HCT116 (cell line): ENCODE measurements at regions not wholly inside any gene's neighbourhood (a gene's known extent, or its start where the extent isn't known, plus 50 kb on each side); places are given as distances from the start of the nearest gene placed in this dataset.

Source experiments
- ATAC-seq: fragments of 200-7000 bp; cut with Tn5 transposase; 2 replicates; pipeline ENCODE4 v1.9.1; 2020; ENCODE audit warnings: mild to moderate bottlenecking, moderate library complexity
- BruUV-seq: library from RNA; stranded (reverse); fragments of 400-500 nt; replicated peaks from 2 replicates; lab custom pipeline; 2021; lab: Mats Ljungman, UMichigan
- CTCF ChIA-PET: fragments of 300-600 bp; sonication (Branson Sonifier 250); formaldehyde crosslinking; loops from one replicate; lab custom pipeline; 2021; ENCODE audit warnings: antibody characterized with exemption; lab: Charles Lee
- POLR2A ChIA-PET: fragments of 300-600, 350-600 bp; sonication (Branson Sonifier 250); formaldehyde crosslinking; loops from one replicate; lab custom pipeline; 2021; ENCODE audit warnings: antibody characterized with exemption; lab: Charles Lee
- RAD21 ChIA-PET, 2 experiments: fragments of 300-600 bp; sonication (Branson Sonifier 250); formaldehyde crosslinking; loops; one replicate each; lab custom pipeline; 2023; ENCODE audit warnings: low total read pairs in 2 of 2; ENCODE audit not compliant: uncharacterized antibody in 2 of 2, unreplicated experiment in 2 of 2, low non-redundant PET in 1 of 2; lab: Charles Lee
- DNase-seq: peaks from one replicate; pipeline ENCODE4 v3.0.0-alpha.2; 2010; ENCODE audit warnings: low read depth, low spot score
- H2AFZ ChIP-seq: fragments of 200-600 bp; shearing (Covaris generic), sonication (generic); 2 replicates; pipeline ENCODE4 v1.6.1; 2017; ENCODE audit warnings: low read depth, mixed run types, mixed read lengths, antibody characterized with exemption, low read length; ENCODE audit not compliant: poor library complexity, severe bottlenecking
- H3K27ac ChIP-seq: 2 replicates; pipeline ENCODE4 v1.5.1; 2012; ENCODE audit warnings: low read depth, low read length
- H3K27me3 ChIP-seq: fragments of 200-600 bp; sonication (generic); 2 replicates; pipeline ENCODE4 v1.6.1; 2016; ENCODE audit warnings: mixed run types, low read length, mixed read lengths; ENCODE audit not compliant: insufficient read depth
- H3K36me3 ChIP-seq, 2 experiments: fragments of 200-500 bp in 1 of 2; fragments of 200-600 bp in 1 of 2; sonication (Bioruptor generic) in 1 of 2; sonication (generic) in 1 of 2; 2 replicates each; pipeline versions ENCODE4 v1.5.1 to v1.6.1; 2014 to 2016; ENCODE audit warnings: low read length in 2 of 2, inconsistent platforms in 1 of 2, mixed read lengths in 1 of 2, mixed run types in 1 of 2; ENCODE audit not compliant: insufficient read depth in 2 of 2, control insufficient read depth in 1 of 2
- H3K4me1 ChIP-seq, 2 experiments: fragments of 200-600 bp in 1 of 2; sonication (generic) in 1 of 2; 2 replicates each; pipeline versions ENCODE4 v1.5.1 to v1.6.1; 2012 to 2017; ENCODE audit warnings: low read length in 2 of 2, inconsistent platforms in 1 of 2, mild to moderate bottlenecking in 1 of 2, mixed read lengths in 1 of 2, mixed run types in 1 of 2, moderate library complexity in 1 of 2; ENCODE audit not compliant: insufficient read depth in 2 of 2, control insufficient read depth in 1 of 2
- H3K4me2 ChIP-seq: fragments of 200-600 bp; sonication (generic); 2 replicates; pipeline ENCODE4 v1.6.1; 2017; ENCODE audit warnings: mixed run types, low read length, mixed read lengths
- H3K4me3 ChIP-seq, 2 experiments: fragments of 200-600 bp in 1 of 2; sonication (generic) in 1 of 2; replicated peaks in 1 of 2; 2 replicates each; pipeline ENCODE4 v1.5.1; 2011 to 2016; ENCODE audit warnings: low read length in 2 of 2, control low read depth in 1 of 2, low read depth in 1 of 2, mild to moderate bottlenecking in 1 of 2, mixed read lengths in 1 of 2, mixed run types in 1 of 2
- H3K79me2 ChIP-seq: fragments of 200-600 bp; sonication (generic); 2 replicates; pipeline ENCODE4 v1.6.1; 2017; ENCODE audit warnings: mild to moderate bottlenecking, mixed run types, low read length, moderate library complexity, mixed read lengths; ENCODE audit not compliant: insufficient read depth
- H3K9ac ChIP-seq: fragments of 200-600 bp; sonication (generic); 2 replicates; pipeline ENCODE4 v1.6.1; 2016; ENCODE audit warnings: low read length, mixed read lengths
- H3K9me2 ChIP-seq: fragments of 200-600 bp; sonication (generic), shearing (Covaris generic); 2 replicates; pipeline ENCODE4 v1.6.1; 2017; ENCODE audit warnings: mixed run types, mild to moderate bottlenecking, moderate library complexity; ENCODE audit not compliant: insufficient read depth
- H3K9me3 ChIP-seq, 2 experiments: fragments of 200-500 bp in 1 of 2; fragments of 200-600 bp in 1 of 2; sonication (Bioruptor generic) in 1 of 2; sonication (generic) in 1 of 2; 2 replicates each; pipeline ENCODE4 v1.6.1; 2014 to 2017; ENCODE audit warnings: low read length in 2 of 2, mixed read lengths in 2 of 2, inconsistent platforms in 1 of 2, low read depth in 1 of 2, mild to moderate bottlenecking in 1 of 2, mixed run types in 1 of 2, moderate library complexity in 1 of 2; ENCODE audit not compliant: control insufficient read depth in 1 of 2, insufficient read depth in 1 of 2
- H4K20me1 ChIP-seq: fragments of 200-600 bp; sonication (generic), shearing (Covaris generic); 2 replicates; pipeline ENCODE4 v1.6.1; 2017; ENCODE audit warnings: mixed run types, mild to moderate bottlenecking, moderate library complexity; ENCODE audit not compliant: insufficient read depth
- ATF3 ChIP-seq: IDR thresholded peaks from 2 replicates; pipeline ENCODE4 v1.6.1; 2012
- CBX3 ChIP-seq: IDR thresholded peaks from 2 replicates; pipeline ENCODE4 v1.6.1; 2012; ENCODE audit warnings: low read depth
- EGR1 ChIP-seq: IDR thresholded peaks from 2 replicates; pipeline ENCODE4 v1.6.1; 2012; ENCODE audit warnings: low read depth
- ELF1 ChIP-seq: IDR thresholded peaks from 2 replicates; pipeline ENCODE4 v1.6.1; 2012; ENCODE audit warnings: low read depth, borderline replicate concordance
- EZH2phosphoT487 ChIP-seq: fragments of 200-600 bp; IDR thresholded peaks from 2 replicates; pipeline ENCODE4 v1.6.1; 2018; ENCODE audit warnings: antibody characterized with exemption, borderline replicate concordance
- FOSL1 ChIP-seq: IDR thresholded peaks from 2 replicates; pipeline ENCODE4 v1.6.1; 2012; ENCODE audit warnings: low read depth
- MAX ChIP-seq: IDR thresholded peaks from 2 replicates; pipeline ENCODE4 v1.6.1; 2012
- POLR2A ChIP-seq: IDR thresholded peaks from 2 replicates; pipeline ENCODE4 v1.7.0; 2011; ENCODE audit warnings: borderline replicate concordance; ENCODE audit not compliant: insufficient read depth, insufficient read length; ENCODE audit errors: extremely low read depth
- REST ChIP-seq: IDR thresholded peaks from 2 replicates; pipeline ENCODE4 v1.6.1; 2012; ENCODE audit warnings: low read depth
- SIN3A ChIP-seq: IDR thresholded peaks from 2 replicates; pipeline ENCODE4 v1.6.1; 2012; ENCODE audit warnings: low read depth
- SP1 ChIP-seq: IDR thresholded peaks from 2 replicates; pipeline ENCODE4 v1.6.1; 2012; ENCODE audit warnings: low read depth
- ZBTB33 ChIP-seq: IDR thresholded peaks from 2 replicates; pipeline ENCODE4 v1.6.1; 2011; ENCODE audit warnings: mild to moderate bottlenecking, low read length, moderate library complexity; ENCODE audit not compliant: insufficient replicate concordance; ENCODE audit errors: extremely low read depth
- ZNF274 ChIP-seq: fragments of 200-500 bp; sonication (Bioruptor generic); IDR thresholded peaks from 2 replicates; pipeline ENCODE4 v1.6.1; 2014; ENCODE audit warnings: mild to moderate bottlenecking, low read depth, low read length, inconsistent platforms
- intact Hi-C: fragments of 100-400 bp; cut with micrococcal nuclease; formaldehyde crosslinking; loops from 2 replicates; pipeline ENCODE4 v1.10.0; 2022

- no peaks in the 10 kb centered on the region for H3K79me2 ChIP-seq
These were observed 607.6 kb upstream of the KLHL4 start for GRCh38 chrX:86910027-86910426.

More at GRCh38 chrX:86910027-86910426, 607.6 kb upstream of the KLHL4 start:
- Histone ChIP-seq H3K9me2 (no peaks in the 10 kb centered on the region), H3K4me3 (no peak overlapping the region), H3K9me3 (no peaks in the 10 kb centered on the region), H3K9ac (no peak overlapping the region), H3K4me2 (no peak overlapping the region), H4K20me1 (no peaks in the 10 kb centered on the region), H3K27ac (no peak overlapping the region), H3K4me1 (no peaks in the 10 kb centered on the region), H2AFZ (no peak overlapping the region), H3K27me3 (no peaks in the 10 kb centered on the region), H3K36me3 (no peaks in the 10 kb centered on the region)
- DNase-seq, result no peak
- ChIA-PET CTCF (no interaction called here), RAD21 (no interaction called here), POLR2A (no interaction called here)
- ATAC-seq, result no peak
- BruUV-seq, result no TSS peak
- TF ChIP-seq ATF3, result no peak
- no peak for TF ChIP-seq SP1
- TF ChIP-seq CBX3, result no peak
- no peak for TF ChIP-seq EGR1
- no peak for TF ChIP-seq ZNF274
- TF ChIP-seq EZH2phosphoT487, result no peak
- TF ChIP-seq POLR2A, result no peak
- no peak for TF ChIP-seq FOSL1
- TF ChIP-seq REST, result no peak
- TF ChIP-seq SIN3A, result no peak
- TF ChIP-seq MAX, result no peak
- no peak for TF ChIP-seq ZBTB33
- TF ChIP-seq ELF1, result no peak
- intact Hi-C loops, result no loop called here
